ENCODE measurements at regions not wholly inside any gene's neighbourhood (a gene's known extent, or its start where the extent isn't known, plus 50 kb on each side); places are given as distances from the start of the nearest gene placed in this dataset.

DNA sequence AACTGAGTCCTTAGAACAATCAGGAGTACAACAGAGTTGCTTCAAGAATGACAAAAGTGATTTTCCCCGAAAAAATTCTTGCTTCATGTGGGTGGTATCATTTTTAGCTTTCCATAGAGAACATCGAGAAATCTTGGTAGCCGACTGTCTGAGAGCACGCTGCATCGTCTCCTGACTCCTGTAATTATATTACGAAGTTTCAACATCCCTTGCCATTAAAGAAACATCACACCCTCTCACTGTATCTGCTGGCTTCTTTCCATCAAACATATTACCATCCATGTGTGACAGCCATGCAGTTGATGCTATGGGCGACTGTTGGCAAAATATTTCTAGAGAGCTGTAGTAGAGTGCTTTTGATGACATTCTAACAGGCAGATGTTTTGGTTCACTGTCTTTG is 311.2 kb downstream of the CMPK2 start:
- DNase-seq, result no peak

DNA sequence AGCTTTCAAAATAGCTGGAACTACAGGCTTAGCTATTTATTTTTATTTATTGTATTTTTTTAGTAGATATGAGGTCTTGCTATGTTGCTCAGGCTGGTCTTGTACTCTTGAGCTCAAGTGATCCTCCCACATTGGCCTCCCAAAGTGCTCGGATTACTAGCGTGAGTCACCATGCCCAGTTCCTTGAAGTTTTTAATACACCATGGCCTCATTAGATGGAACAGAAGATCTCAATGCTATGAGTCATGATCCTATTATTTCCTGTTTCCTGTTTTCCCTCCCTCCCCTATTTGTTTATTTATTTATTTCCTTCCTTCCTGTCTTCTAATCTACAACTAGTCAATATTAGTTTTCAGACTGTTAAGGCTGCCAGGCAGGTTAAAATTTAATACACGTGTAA is 309.0 kb downstream of the CMPK2 start:
- DNase-seq, result no peak

DNA sequence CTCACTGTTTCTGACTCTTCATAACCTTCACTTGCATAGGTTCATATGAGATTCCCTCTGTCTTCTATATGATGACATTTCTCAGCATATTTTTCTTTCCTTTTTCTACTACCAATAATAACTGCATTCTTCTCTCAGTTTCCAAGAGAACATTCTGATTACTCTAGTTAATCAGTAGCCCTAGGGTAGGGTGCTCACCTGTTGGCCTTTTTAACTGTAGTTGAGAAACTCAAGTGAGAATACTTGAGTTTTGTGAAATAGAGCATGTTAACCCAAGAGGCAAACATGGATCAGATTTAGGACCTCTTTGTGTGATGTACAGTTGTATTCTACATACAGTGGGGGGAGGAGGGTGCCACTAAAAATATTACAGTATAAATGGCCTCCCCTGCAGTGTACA is 308.0 kb downstream of the CMPK2 start:
- DNase-seq, result no peak

DNA sequence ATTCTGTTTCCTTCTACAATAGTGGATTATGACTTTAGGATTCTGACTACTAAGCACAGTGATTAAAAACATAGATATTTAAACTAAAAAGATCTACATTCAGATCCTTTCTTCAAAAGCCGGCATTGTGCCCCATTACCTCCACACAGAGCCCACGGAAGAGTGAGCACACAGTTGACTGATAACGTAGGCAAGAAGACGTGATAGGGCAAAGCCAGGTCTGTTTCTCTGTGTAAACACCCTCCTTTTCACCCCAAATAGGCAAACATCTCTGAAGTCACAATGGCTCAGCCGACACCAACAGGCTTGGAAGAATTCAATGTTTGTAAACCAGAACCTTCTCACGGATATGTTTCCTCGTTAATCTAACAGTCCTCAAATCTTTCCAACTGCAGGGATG is 302.9 kb downstream of the CMPK2 start:
- no peak for DNase-seq

GRCh38 chr2:6564326-6564725 is 301.4 kb downstream of the CMPK2 start:
- DNase-seq, result no peak

DNA sequence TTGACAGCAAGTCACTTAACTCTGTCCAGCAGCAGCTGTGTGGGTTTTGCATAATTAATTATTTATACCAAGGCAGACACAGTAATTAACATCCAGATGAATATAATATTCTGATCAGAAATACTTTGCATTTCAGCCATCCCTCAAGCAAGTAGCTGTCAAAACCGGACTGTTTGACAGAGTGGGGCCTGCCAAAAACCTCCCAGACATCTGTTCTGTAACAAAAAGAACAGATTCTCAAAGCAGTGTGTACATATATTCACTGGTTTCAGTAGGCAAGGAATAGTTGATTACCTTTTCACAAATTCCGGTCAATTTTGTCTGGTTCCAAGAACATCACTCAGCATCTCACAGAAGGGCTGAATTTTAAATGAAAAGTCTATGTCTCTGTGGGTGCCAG is 291.6 kb downstream of the CMPK2 start:
- DNase-seq, result no peak

GRCh38 chr2:6576302-6576701 is 289.4 kb downstream of the CMPK2 start:
- no peak for DNase-seq

- DNase-seq, result no peak
Observed at GRCh38 chr2:6577960-6578359, 287.7 kb downstream of the CMPK2 start.

GRCh38 chr2:6578416-6578815 is 287.3 kb downstream of the CMPK2 start:
- no peak for DNase-seq

DNA sequence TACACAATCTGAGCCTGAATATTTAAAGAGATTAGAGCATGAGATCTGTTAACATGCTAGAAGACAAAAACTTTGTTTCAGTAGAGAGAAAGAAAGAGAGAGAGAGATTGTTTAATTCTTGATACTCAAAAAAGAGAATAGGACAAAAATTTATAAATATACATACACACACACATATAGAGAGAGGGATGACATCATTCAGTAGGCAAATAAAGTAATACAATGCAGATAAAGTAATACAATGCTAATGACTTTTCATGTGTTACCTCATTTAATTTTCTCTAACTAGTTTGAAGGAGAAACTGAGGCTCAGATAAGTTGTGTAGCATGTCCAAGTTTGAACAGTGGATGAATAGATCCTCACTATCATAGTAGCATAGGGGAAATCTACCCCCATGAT is 286.4 kb downstream of the CMPK2 start:
- no peak for DNase-seq

DNA sequence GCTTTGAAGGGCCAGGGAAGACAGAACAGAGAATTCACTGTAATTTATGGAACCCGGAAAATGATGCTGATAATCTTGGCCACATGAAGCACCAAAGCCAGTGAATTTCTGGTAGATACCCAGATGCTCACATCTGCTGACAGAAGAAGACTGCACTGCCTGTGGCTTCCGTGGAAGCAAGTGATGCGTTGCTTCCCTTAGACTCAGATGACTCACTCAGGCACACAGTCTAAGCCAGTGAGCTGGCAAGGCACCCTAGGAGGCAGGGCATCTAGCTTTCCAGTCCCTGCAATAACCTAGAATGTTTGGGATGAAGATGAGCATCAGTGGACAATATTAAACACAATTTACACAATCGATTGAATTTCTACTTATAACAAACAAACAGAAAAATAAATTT is 284.7 kb downstream of the CMPK2 start:
- no peak for DNase-seq

- no peak for DNase-seq
Observed at GRCh38 chr2:6589150-6589549, 276.6 kb downstream of the CMPK2 start.

DNA sequence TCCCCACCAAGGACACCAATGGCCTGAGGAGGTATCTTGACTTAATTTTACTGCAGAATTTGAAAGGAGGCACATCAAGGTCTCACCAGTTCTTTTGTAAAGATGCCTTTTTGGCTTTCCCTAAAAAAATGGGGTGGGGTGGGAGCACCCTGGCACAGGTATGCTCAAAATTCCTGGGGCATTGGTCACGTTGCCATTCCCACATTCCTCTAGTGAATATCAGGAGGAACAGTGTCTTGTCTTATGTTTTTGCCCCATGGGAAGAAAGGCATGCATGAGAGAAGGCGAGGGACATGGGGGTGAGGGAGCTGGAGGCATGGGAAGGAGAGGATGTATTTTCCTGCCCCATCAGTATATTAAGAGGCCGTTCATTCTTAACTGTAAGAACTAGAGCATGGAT is 275.3 kb downstream of the CMPK2 start:
- DNase-seq, result no peak

GRCh38 chr2:6602471-6602870 is 263.2 kb downstream of the CMPK2 start:
- no peak for DNase-seq

DNA sequence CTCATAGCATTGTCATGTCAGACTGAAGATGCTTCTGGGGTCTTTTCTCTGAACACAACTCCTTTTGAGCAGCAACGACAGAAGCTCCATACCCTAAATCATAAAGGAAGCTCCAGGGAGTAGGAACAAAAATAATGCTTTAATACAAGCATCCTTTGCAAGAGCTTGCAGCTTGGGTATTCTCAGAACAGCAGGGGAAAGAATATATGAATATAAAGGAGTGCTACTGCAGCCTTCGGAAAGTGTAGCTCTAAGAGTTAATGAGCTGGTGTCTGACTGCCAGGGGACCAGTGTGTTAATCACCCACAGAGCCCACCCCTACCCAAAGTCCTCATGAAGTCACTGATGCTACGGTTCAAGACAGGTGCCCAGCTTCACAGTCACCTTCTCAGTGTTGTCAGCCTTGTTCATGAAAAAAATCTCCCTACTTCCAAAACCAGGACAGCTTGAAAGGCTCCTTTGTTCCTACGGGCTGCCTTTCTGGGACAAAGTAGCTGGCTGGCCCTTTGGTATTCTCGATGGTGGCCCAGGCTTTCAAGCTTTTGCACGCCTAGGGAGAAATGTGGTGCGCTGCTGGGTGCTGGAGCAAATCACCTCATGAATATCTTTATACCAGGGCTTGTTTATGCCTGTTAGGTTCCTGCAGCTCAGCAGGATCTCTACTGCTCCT is 259.7 kb downstream of the CMPK2 start:
- DNase-seq, result no peak

DNA sequence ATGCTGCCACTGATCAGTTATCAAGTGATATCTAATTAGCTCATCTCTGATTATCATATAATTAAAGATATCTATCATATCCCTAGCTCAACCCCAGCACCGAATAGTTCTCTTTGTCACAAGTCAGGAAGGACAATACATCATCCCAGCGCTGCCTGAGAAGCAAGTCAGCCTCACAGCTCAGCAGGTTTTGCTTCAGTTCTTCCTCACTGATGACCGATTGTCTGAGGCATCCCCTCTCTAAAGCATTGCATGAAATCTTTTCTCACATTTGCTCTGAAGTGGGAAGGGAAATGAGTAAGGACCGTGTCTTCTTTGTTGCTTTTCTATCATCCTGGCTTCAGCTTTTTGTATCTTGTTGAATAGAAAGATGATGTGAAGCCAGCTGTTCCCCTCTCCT is 247.9 kb downstream of the CMPK2 start:
- no peak for DNase-seq

DNA sequence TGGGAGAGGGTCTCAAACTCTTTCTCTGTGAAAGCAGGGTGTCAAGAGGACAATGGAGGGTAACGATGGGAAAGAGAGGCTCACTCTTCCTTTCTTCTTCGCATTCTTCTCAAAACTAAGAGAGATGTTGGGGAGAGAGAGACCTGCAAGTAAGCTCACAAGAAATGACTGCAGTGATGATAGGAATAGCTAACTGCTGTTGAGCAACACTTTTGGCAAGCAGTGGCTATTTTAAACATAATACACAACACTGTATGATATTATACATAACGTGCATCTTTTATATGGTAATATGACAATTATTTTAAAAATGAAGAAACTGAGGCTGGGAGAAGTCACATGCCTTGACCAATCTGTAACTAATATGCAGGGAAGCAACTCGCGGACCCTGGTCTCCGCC is 247.5 kb downstream of the CMPK2 start:
- no peak for DNase-seq

GRCh38 chr2:6623746-6624145 is 242.0 kb downstream of the CMPK2 start:
- no peak for DNase-seq

DNA sequence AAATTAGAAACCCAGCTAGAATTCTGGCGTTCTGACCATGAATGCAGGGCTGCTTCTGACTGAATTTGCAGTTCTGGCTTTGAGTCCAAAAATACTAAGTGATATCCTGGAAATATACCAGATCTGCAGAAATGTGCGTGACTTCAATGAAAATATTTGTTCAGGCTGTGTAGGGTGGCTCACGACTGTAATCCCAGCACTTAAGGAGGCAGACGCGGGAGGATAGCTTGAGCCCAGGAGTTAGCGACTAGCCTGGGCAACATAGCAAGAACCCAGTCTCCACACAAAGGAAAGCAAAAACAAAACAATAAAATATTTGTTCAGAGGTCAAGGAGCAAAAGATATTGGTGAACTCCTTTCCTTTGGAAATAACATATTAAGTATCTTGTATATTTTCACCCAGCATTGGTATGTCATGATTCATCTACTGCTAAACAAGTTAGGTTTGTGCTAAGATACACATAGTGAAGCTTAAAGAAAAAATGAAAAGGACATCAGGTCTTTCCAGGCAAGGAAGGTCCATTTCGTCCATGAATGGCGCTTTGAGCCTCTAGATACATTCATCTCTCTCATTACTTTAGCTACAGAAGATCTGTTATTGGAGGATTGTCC is 239.2 kb downstream of the CMPK2 start:
- DNase-seq, result no peak

DNA sequence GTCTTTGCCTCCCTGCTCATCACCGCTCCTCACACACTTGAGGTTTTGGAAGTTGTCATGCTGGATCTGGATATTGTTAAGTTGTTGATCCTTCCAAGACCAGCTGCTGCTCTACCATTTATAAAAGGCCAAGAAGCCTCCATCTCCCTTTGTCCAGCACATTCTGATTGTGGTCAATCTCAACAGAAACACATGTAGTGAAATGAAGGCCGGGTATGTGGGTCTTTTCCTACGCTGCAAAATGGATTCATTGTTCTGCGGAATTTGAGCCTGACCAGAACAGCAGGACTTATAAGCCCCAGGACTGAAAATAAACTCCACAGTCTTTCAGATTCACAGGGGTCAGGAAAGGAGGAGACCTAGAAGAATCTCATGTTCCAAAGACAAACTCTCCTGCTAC is 238.4 kb downstream of the CMPK2 start:
- no peak for DNase-seq

GRCh38 chr2:6630209-6630608 is 235.5 kb downstream of the CMPK2 start:
- no peak for DNase-seq

GRCh38 chr2:6635296-6635695 is 230.4 kb downstream of the CMPK2 start:
- DNase-seq, result no peak

DNA sequence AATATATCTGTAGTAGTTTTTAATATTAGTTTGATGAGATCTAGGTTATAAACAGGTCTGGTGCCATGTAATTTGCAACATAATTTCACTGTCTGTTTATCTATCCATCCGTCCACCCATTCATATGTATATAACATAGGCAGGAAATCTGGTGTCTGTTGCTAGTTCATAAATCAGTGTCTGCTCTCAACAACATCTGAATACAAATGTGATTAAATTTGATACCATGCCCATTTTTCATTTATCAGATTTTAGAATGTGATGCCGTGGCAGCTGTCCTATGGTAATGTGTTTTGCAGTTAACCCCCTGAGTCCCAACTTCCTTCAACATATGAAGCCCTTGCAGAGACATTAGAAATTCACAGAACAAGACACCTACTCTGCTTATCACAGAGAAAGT is 228.4 kb downstream of the CMPK2 start:
- no peak for DNase-seq

- DNase-seq, result no peak
Observed at GRCh38 chr2:6639929-6640620, 225.6 kb downstream of the CMPK2 start.

GRCh38 chr2:6640621-6641015 is 225.1 kb downstream of the CMPK2 start:
- DNase-seq, result no peak
